GM12873 (cell line): ENCODE measurements at regions not wholly inside any gene's neighbourhood (a gene's known extent, or its start where the extent isn't known, plus 50 kb on each side); places are given as distances from the start of the nearest gene placed in this dataset.

Source experiments
- TF ChIP-seq, protein P1 (sequence below): IDR thresholded peaks from 2 replicates; pipeline ENCODE4 v1.5.1; 2012; ENCODE audit warnings: low read depth, mild to moderate bottlenecking, moderate library complexity, low read length, control low read depth; ENCODE audit not compliant: insufficient read depth; ENCODE audit errors: missing control alignments

DNA sequence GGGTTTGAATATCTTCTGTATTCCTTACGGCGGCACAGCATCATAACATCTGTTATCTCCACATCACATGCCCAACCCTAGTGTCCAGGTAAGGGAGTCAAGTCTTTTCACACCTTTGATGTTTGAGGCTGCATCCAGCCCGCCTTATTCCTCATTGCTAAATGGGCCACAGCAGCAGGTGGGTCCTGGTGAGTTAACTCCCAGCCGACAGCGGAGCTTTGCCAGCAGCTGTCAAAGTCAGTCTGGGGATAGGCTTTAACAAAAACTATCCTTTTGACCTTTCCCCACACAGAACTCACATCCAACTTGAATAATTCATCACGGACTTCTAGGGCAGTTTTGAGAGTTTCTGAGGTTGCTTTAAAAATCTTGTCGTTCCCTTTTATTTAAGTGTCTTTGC, 235.1 kb downstream of the DLEU7 start:
- TF ChIP-seq, protein P1, sequence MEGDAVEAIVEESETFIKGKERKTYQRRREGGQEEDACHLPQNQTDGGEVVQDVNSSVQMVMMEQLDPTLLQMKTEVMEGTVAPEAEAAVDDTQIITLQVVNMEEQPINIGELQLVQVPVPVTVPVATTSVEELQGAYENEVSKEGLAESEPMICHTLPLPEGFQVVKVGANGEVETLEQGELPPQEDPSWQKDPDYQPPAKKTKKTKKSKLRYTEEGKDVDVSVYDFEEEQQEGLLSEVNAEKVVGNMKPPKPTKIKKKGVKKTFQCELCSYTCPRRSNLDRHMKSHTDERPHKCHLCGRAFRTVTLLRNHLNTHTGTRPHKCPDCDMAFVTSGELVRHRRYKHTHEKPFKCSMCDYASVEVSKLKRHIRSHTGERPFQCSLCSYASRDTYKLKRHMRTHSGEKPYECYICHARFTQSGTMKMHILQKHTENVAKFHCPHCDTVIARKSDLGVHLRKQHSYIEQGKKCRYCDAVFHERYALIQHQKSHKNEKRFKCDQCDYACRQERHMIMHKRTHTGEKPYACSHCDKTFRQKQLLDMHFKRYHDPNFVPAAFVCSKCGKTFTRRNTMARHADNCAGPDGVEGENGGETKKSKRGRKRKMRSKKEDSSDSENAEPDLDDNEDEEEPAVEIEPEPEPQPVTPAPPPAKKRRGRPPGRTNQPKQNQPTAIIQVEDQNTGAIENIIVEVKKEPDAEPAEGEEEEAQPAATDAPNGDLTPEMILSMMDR = no peak

DNA sequence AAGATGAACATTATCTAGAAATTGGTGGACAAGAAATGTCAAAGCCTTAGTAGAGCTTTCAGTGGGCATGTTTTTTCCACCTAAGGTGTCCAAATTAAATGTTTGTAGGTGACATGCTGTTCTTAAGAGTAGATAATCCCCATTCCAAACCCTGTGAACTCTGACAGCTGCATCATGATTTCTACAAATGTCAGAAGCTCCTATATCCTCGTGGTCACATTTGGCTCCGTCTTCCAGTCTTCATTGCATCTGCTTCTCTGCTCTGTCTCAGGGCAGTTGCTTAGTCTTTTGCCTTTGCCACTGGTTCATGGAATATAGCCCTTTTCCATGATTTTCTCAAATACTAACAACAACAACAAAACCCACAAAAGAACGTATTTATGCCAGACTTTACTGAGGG, 234.5 kb downstream of the DLEU7 start:
- TF ChIP-seq, protein P1 = no peak

DNA sequence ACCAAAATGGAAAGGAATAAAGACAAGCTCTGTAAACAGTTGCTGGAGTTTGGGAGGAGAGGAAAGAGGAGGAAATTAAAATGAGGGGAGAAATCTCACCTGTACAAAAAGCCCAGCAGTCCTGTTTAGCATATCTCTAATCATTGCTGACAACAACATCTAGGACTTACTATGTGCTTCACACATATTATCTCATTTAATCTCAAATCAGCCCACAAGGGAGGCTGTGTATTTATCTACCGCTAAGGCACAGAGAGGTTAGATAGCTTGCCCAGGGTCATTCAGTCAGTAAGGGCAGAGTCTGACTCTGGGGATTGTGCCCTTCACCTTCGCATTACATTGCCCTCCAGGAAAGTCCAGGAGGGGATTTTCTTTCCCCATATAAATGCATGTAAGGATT, 233.3 kb downstream of the DLEU7 start:
- TF ChIP-seq, protein P1 = no peak

DNA sequence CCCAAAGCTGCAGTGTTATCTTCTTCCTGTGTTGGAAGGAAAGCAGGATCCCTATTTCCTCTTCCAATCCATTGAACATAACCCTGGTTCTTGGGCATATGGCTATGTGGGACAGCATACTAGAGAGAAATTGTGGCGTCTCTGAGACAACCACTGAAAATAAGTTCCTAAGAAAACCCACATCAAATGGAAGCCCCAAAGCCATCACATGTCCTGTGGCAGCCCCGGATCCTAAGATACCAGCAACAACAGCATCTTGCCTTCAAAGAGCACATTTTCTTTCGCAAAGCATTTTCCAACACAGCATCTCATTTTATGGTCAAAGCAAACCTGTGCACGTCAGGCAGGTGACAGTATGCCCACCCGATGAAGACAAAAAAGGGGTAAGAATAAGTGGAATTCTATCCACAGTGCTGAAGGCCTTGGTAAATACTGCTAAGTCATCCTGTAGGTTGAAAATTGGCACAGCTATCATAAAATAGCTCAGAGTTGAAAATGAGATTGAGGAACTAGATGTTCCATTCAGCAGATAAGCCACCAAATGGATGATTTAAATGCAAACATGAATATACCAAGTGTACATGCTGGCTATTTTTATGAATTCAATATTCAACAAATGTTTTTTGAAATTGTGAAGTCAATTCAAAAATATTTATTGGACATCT, 232.2 kb downstream of the DLEU7 start:
- TF ChIP-seq, protein P1 = no peak

DNA sequence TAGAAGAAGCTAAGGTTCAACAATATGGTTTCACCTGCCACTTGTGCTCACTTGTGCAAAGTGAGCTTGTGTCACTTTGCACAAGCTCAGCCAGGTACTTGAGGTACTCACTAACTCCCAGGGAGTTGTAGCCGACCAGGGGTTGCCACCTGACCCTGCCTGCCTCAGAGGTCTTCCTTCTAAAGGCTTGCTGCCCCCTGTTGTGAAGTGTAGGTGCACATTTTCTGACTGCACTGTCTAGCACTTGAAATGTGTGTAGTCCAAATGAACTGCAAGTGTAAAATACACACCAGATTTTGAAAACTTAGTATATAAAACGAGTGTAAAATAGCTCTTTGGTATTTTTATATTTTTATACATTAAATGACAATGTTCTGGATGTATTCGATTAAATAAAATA, 230.8 kb downstream of the DLEU7 start:
- TF ChIP-seq, protein P1 = no peak

DNA sequence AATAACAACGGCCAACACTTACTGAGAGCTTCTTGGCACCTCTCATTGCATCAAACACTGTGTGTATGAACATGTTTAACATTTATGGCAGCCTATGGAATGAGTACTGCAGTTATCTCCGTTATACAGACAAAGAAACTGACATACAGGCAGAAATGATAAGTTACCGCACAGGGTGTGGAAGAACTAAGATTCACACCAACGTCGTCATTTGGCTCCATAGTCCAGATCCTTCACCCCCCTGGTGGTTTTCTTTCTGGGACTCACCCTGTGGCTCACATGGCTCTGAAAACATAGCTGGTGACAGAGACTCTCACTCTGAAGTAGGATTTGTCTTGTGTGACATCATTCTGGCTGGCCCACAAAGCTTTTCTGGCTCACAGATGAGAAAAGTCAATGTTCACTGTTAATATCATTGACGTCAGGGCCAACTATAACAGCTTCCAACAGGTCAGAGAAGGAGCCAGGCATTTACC, 230.1 kb downstream of the DLEU7 start:
- TF ChIP-seq, protein P1 = no peak

DNA sequence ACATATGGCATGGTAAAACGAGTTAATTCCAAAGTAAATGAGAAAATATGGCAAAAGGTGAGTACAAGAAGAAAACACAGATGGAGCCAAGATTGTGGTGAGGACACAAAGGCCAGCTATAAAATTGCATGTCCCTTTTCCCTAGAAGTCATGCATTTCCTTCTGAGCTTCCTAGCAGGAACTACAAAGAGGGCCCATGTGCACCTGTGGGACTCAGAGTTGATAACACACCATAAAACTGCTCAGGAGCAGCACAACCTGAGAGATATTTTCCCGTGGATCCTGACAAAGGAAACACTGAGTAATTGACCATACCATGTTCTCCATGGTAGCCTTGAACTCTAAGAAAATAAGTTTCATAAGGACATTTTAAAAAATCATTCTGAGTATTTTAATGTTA, 228.3 kb downstream of the DLEU7 start:
- TF ChIP-seq, protein P1 = no peak
